B cell (primary cell): ENCODE measurements at regions not wholly inside any gene's neighbourhood (a gene's known extent, or its start where the extent isn't known, plus 50 kb on each side); places are given as distances from the start of the nearest gene placed in this dataset.

Experiments used
- ATAC-seq: fragments of 200-7000 bp; cut with Tn5 transposase; one replicate; pipeline ENCODE4 v1.10.0; 2021; ENCODE audit warnings: low read depth, mild to moderate bottlenecking, moderate number of reproducible peaks, moderate library complexity
- CTCF ChIA-PET: fragments of 350-600 bp; sonication (Branson Sonifier 250); formaldehyde crosslinking; loops from one replicate; lab custom pipeline; 2021; ENCODE audit warnings: antibody characterized with exemption, inconsistent platforms; lab: Charles Lee
- POLR2A ChIA-PET: fragments of 350-600 bp; sonication (Branson Sonifier 250); formaldehyde crosslinking; loops from one replicate; lab custom pipeline; 2021; ENCODE audit warnings: antibody characterized with exemption; lab: Charles Lee
- DNase-seq: peaks from one replicate; pipeline ENCODE4 v3.0.0; 2013
- H2AFZ ChIP-seq: 2 replicates; pipeline ENCODE4 v1.6.1; 2012; ENCODE audit warnings: mild to moderate bottlenecking, low read depth, low read length; ENCODE audit not compliant: insufficient read depth, poor library complexity, severe bottlenecking
- H3K27ac ChIP-seq, 2 donors: 1 replicate in 1 of 2; 2 replicates in 1 of 2; pipeline ENCODE4 v1.5.1; 2012 to 2013; ENCODE audit warnings: low read length in 2 of 2, mild to moderate bottlenecking in 2 of 2, moderate library complexity in 1 of 2
- H3K27me3 ChIP-seq, 4 experiments: fragments of 200-600 bp in 1 of 4; sonication (generic) in 1 of 4; replicated peaks in 1 of 4; 1 replicate in 2 of 4; 2 replicates in 2 of 4; pipeline versions ENCODE4 v1.6.1 to v1.7.0; 2013 to 2016; ENCODE audit warnings: low read length in 3 of 4, mild to moderate bottlenecking in 2 of 4, mixed read lengths in 1 of 4, moderate library complexity in 1 of 4; ENCODE audit not compliant: insufficient read depth in 4 of 4, control insufficient read depth in 3 of 4; ENCODE audit errors: control extremely low read depth in 1 of 4
- H3K36me3 ChIP-seq, 2 experiments: replicated peaks in 1 of 2; 1 replicate in 1 of 2; 2 replicates in 1 of 2; pipeline versions ENCODE4 v1.6.1 to v1.7.1; 2013; ENCODE audit warnings: low read length in 1 of 2; ENCODE audit not compliant: insufficient read depth in 2 of 2, control insufficient read depth in 1 of 2; ENCODE audit errors: control extremely low read depth in 1 of 2, extremely low read depth in 1 of 2
- H3K4me1 ChIP-seq, 2 donors: fragments of 200-600 bp in 1 of 2; sonication (generic) in 1 of 2; 1 replicate in 1 of 2; 2 replicates in 1 of 2; pipeline versions ENCODE4 v1.5.1 to v1.6.1; 2013 to 2017; ENCODE audit warnings: low read length in 2 of 2; ENCODE audit not compliant: control insufficient read depth in 2 of 2, insufficient read depth in 2 of 2
- H3K4me2 ChIP-seq: replicated peaks from 2 replicates; pipeline ENCODE3; 2012; ENCODE audit warnings: mild to moderate bottlenecking, low read depth, low read length; ENCODE audit not compliant: poor library complexity, severe bottlenecking
- H3K4me3 ChIP-seq, 5 experiments: fragments of 200-600 bp in 1 of 5; sonication (generic) in 1 of 5; 1 replicate in 3 of 5; 2 replicates in 2 of 5; pipeline versions ENCODE4 v1.5.1 to v1.7.0; 2011 to 2016; ENCODE audit warnings: low read length in 4 of 5, mild to moderate bottlenecking in 4 of 5, low read depth in 2 of 5, control low read depth in 1 of 5, moderate library complexity in 1 of 5; ENCODE audit not compliant: insufficient read depth in 1 of 5; ENCODE audit errors: control extremely low read depth in 1 of 5, extremely low read depth in 1 of 5
- H3K79me2 ChIP-seq: fragments of 200-600 bp; sonication (generic); one replicate; pipeline ENCODE4 v1.6.0; 2016; ENCODE audit warnings: low read length; ENCODE audit not compliant: control insufficient read depth, insufficient read depth
- H3K9ac ChIP-seq: fragments of 200-600 bp; sonication (generic); 2 replicates; pipeline ENCODE4 v1.6.1; 2017; ENCODE audit warnings: mild to moderate bottlenecking, low read length, moderate library complexity
- H3K9me3 ChIP-seq, 3 donors: one replicate each; pipeline versions ENCODE4 v1.6.1 to v1.7.1; 2013; ENCODE audit warnings: low read length in 2 of 3; ENCODE audit not compliant: control insufficient read depth in 2 of 3, insufficient read depth in 1 of 3; ENCODE audit errors: control extremely low read depth in 1 of 3
- H4K20me1 ChIP-seq: 2 replicates; pipeline ENCODE4 v1.6.0; 2012; ENCODE audit warnings: mild to moderate bottlenecking, low read length; ENCODE audit not compliant: insufficient read depth, control insufficient read depth, poor library complexity, severe bottlenecking
- H3K27ac Mint-ChIP-seq: one replicate; pipeline ENCODE4 v1.8.0; 2021; ENCODE audit warnings: mixed read lengths
- H3K27me3 Mint-ChIP-seq: one replicate; pipeline ENCODE4 v1.8.0; 2021; ENCODE audit warnings: mixed read lengths
- H3K4me1 Mint-ChIP-seq: one replicate; pipeline ENCODE4 v1.8.0; 2021; ENCODE audit warnings: mixed read lengths
- H3K4me3 Mint-ChIP-seq: one replicate; pipeline ENCODE4 v1.8.0; 2021; ENCODE audit warnings: mixed read lengths
- H3K9me3 Mint-ChIP-seq: one replicate; pipeline ENCODE4 v1.8.0; 2022; ENCODE audit warnings: mixed read lengths; ENCODE audit not compliant: insufficient read depth
- EZH2 ChIP-seq: IDR thresholded peaks from 2 replicates; pipeline ENCODE4 v1.6.1; 2012; ENCODE audit warnings: borderline replicate concordance, low read depth, mild to moderate bottlenecking, moderate library complexity, low read length; ENCODE audit not compliant: insufficient read depth, poor library complexity, severe bottlenecking
- WGBS: methylation state at CpG from one replicate; pipeline ENCODE4 v1.1.5; 2013; ENCODE audit warnings: missing lambda C conversion rate; ENCODE audit not compliant: insufficient coverage; 5-methylcytosine and 5-hydroxymethylcytosine counted together
- intact Hi-C: fragments of 100-400 bp; cut with micrococcal nuclease; formaldehyde crosslinking; loops from one replicate; pipeline ENCODE4 v1.10.0; 2022
- TF ChIP-seq, protein P1 (sequence below): fragments of 200-600 bp; IDR thresholded peaks from one replicate; pipeline ENCODE4 v1.8.0; 2022; ENCODE audit warnings: antibody characterized with exemption, mild to moderate bottlenecking

DNA sequence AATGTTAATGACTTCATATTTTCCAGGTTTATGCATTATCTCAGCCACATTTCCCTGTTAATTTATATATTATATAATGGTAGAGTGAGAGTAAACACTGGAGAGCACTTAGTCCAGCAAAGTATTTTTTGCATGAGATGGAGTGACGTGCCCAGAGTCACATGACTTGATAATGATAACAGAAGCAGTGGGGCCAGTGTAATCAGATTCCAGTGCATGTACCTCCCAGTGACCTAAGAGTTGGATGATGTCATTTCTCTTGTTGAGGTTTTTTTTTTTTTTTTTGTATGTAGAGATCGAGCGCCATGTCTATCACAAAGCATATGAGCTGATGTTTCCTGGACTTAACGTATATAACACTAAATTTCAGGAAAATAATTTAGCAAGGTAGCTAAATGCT, 375.3 kb downstream of the CNTN6 start:
- TF ChIP-seq EZH2: no peak
- TF ChIP-seq, protein P1, sequence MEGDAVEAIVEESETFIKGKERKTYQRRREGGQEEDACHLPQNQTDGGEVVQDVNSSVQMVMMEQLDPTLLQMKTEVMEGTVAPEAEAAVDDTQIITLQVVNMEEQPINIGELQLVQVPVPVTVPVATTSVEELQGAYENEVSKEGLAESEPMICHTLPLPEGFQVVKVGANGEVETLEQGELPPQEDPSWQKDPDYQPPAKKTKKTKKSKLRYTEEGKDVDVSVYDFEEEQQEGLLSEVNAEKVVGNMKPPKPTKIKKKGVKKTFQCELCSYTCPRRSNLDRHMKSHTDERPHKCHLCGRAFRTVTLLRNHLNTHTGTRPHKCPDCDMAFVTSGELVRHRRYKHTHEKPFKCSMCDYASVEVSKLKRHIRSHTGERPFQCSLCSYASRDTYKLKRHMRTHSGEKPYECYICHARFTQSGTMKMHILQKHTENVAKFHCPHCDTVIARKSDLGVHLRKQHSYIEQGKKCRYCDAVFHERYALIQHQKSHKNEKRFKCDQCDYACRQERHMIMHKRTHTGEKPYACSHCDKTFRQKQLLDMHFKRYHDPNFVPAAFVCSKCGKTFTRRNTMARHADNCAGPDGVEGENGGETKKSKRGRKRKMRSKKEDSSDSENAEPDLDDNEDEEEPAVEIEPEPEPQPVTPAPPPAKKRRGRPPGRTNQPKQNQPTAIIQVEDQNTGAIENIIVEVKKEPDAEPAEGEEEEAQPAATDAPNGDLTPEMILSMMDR: no peak
- H3K9me3 Mint-ChIP-seq: peaks cover 2% of the 10 kb centered on the region
- no peak for DNase-seq
- Histone ChIP-seq H3K27ac (no peak overlapping the region), H2AFZ (no peak overlapping the region), H3K36me3 (no peaks in the 10 kb centered on the region), H3K9ac (no peak overlapping the region), H3K4me2 (no peak overlapping the region), H3K79me2 (no peaks in the 10 kb centered on the region), H3K4me3 (no peak overlapping the region), H3K9me3 (peaks cover 0 to 6% (median 0%) of the 10 kb centered on the region in 3 donors), H4K20me1 (no peaks in the 10 kb centered on the region), H3K4me1 (no peaks in the 10 kb centered on the region), H3K27me3 (no peaks in the 10 kb centered on the region)
- no peak overlapping the region for H3K4me3 Mint-ChIP-seq
- H3K4me1 Mint-ChIP-seq: no peaks in the 10 kb centered on the region
- no peak overlapping the region for H3K27ac Mint-ChIP-seq
- CTCF ChIA-PET: no interaction called here
- POLR2A ChIA-PET: no interaction called here
- WGBS: 78% methylated on average over 1 of the region's 4 CpGs
- no peak for ATAC-seq
- no peaks in the 10 kb centered on the region for H3K27me3 Mint-ChIP-seq
- intact Hi-C loops: no loop called here

DNA sequence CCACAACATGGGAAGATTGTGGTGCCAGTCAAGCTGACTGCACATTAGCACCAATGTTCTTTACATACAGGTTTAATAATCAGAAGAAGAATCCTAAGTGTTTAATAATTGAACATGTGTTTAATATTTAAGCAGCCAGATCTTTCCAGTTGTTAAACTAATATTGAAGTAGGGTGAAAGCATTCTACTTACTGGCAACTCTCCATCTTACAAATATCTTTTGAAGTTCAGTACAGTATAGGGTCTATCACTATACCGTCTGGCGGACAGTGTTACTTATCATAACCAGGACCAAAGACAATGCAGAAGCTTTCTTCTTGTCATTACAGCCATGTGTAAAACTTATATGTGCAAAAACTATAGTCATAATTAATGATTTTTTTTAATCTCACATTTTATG, 376.4 kb downstream of the CNTN6 start:
- WGBS: no CpG with 5 or more reads among the region's 2 CpGs
- Histone ChIP-seq H3K4me1 (no peaks in the 10 kb centered on the region), H2AFZ (no peak overlapping the region), H3K27ac (no peak overlapping the region), H3K36me3 (no peaks in the 10 kb centered on the region), H3K4me2 (no peak overlapping the region), H3K9me3 (peaks cover 0 to 6% (median 0%) of the 10 kb centered on the region in 3 donors), H3K79me2 (no peaks in the 10 kb centered on the region), H3K4me3 (no peak overlapping the region), H4K20me1 (no peaks in the 10 kb centered on the region), H3K27me3 (no peaks in the 10 kb centered on the region), H3K9ac (no peak overlapping the region)
- ChIA-PET CTCF (no interaction called here), POLR2A (no interaction called here)
- ATAC-seq (no peak), DNase-seq (no peak)
- no peak overlapping the region for H3K27ac Mint-ChIP-seq
- intact Hi-C loops: no loop called here
- no peak for TF ChIP-seq EZH2
- TF ChIP-seq, protein P1: no peak
- H3K27me3 Mint-ChIP-seq: no peaks in the 10 kb centered on the region
- no peaks in the 10 kb centered on the region for H3K9me3 Mint-ChIP-seq
- H3K4me3 Mint-ChIP-seq: no peak overlapping the region
- H3K4me1 Mint-ChIP-seq: no peaks in the 10 kb centered on the region
